Panc1 (cell line): ENCODE measurements at regions not wholly inside any gene's neighbourhood (a gene's known extent, or its start where the extent isn't known, plus 50 kb on each side); places are given as distances from the start of the nearest gene placed in this dataset.

Experiments used
- ATAC-seq: fragments of 200-7000 bp; cut with Tn5 transposase; 2 replicates; pipeline ENCODE4 v1.9.1; 2020; ENCODE audit warnings: mild to moderate bottlenecking, moderate library complexity
- BruUV-seq: library from RNA; stranded (reverse); fragments of 400-500 nt; replicated peaks from 2 replicates; lab custom pipeline; 2021; lab: Mats Ljungman, UMichigan
- CTCF ChIA-PET: fragments of 300-600 bp; sonication (Branson Sonifier 250); formaldehyde crosslinking; loops from one replicate; lab custom pipeline; 2022; ENCODE audit warnings: antibody characterized with exemption; lab: Charles Lee
- POLR2A ChIA-PET: fragments of 300-600 bp; sonication (Branson Sonifier 250); formaldehyde crosslinking; loops from one replicate; lab custom pipeline; 2022; ENCODE audit warnings: antibody characterized with exemption; lab: Charles Lee
- DNase-seq: peaks from one replicate; pipeline ENCODE4 v3.0.0-alpha.2; 2010; ENCODE audit warnings: low read depth, low spot score
- H3K27ac ChIP-seq: 2 replicates; pipeline ENCODE4 v1.5.1; 2011; ENCODE audit warnings: mild to moderate bottlenecking, low read length, inconsistent platforms
- H3K27me3 ChIP-seq: fragments of 200-500 bp; sonication (Bioruptor generic); 2 replicates; pipeline ENCODE4 v1.6.0; 2014; ENCODE audit warnings: low read length, inconsistent platforms; ENCODE audit not compliant: control insufficient read depth, insufficient read depth
- H3K36me3 ChIP-seq: fragments of 200-500 bp; sonication (Bioruptor generic); 2 replicates; pipeline ENCODE4 v1.5.1; 2014; ENCODE audit warnings: inconsistent platforms, mild to moderate bottlenecking, low read length, moderate library complexity; ENCODE audit not compliant: control insufficient read depth, insufficient read depth
- H3K4me1 ChIP-seq: 2 replicates; pipeline ENCODE4 v1.5.1; 2011; ENCODE audit warnings: inconsistent platforms, mild to moderate bottlenecking, low read length, moderate library complexity; ENCODE audit not compliant: control insufficient read depth, insufficient read depth
- H3K4me3 ChIP-seq, 2 experiments: 2 replicates each; pipeline ENCODE4 v1.5.1; 2011 to 2012; ENCODE audit warnings: low read depth in 2 of 2, low read length in 2 of 2, mild to moderate bottlenecking in 2 of 2, inconsistent platforms in 1 of 2, moderate library complexity in 1 of 2
- H3K9me3 ChIP-seq: fragments of 200-500 bp; sonication (Bioruptor generic); 2 replicates; pipeline ENCODE4 v1.5.1; 2014; ENCODE audit warnings: low read depth, mild to moderate bottlenecking, inconsistent platforms, low read length, moderate library complexity; ENCODE audit not compliant: control insufficient read depth, insufficient read depth
- POLR2AphosphoS5 ChIP-seq: IDR thresholded peaks from 2 replicates; pipeline ENCODE4 v1.6.1; 2012; ENCODE audit warnings: mild to moderate bottlenecking, low read depth, low read length, moderate library complexity
- REST ChIP-seq, 2 experiments: IDR thresholded peaks; 2 replicates each; pipeline ENCODE4 v1.6.1; 2011 to 2012; ENCODE audit warnings: low read depth in 2 of 2, control low read depth in 1 of 2, low read length in 1 of 2, mild to moderate bottlenecking in 1 of 2, moderate library complexity in 1 of 2; ENCODE audit not compliant: insufficient read depth in 1 of 2
- SIN3A ChIP-seq: IDR thresholded peaks from 2 replicates; pipeline ENCODE4 v1.6.1; 2012; ENCODE audit warnings: low read depth, mild to moderate bottlenecking, low read length, moderate library complexity, borderline replicate concordance; ENCODE audit not compliant: insufficient read depth
- TCF7L2 ChIP-seq: IDR thresholded peaks from 2 replicates; pipeline ENCODE4 v1.6.1; 2011; ENCODE audit warnings: mild to moderate bottlenecking, low read depth, low read length, inconsistent platforms
- in situ Hi-C: cut with HindIII; loops from 2 replicates; pipeline ENCODE4 v1.10.0; 2016; ENCODE audit warnings: low sequenced_read_pairs, low pct_unique_long_range_greater_than_20kb
- intact Hi-C: fragments of 100-400 bp; cut with micrococcal nuclease; formaldehyde crosslinking; loops from one replicate; pipeline ENCODE4 v1.10.0; 2022; ENCODE audit not compliant: unreplicated experiment
- TF ChIP-seq, protein P1 (sequence below): fragments of 450-650 bp; IDR thresholded peaks from 2 replicates; pipeline ENCODE4 v1.5.1; 2017; ENCODE audit warnings: mild to moderate bottlenecking

DNA sequence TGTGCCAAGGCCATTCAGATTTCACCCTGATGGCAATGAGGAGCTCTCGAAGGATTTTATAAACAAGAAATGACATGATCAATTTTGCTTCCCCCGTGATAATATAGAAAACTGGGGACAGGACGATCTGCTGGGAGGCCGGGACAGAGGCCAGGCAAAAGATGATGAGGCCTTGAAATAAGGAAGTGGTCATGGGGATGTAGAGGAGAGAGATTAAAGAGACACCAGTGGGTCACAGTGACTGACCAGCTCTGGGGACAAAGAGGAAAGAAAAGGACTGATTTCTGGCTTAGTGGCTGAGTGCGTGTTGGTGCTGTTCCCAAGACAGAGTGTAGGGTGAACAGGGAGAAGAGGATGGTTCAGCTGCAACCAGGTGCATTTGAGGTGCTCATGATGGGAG is 68.7 kb upstream of the FLT1 start:
- DNase-seq, result no peak
- Histone ChIP-seq H3K27ac (no peak overlapping the region), H3K27me3 (no peaks in the 10 kb centered on the region), H3K9me3 (no peaks in the 10 kb centered on the region), H3K4me3 (no peak overlapping the region), H3K36me3 (no peaks in the 10 kb centered on the region), H3K4me1 (no peaks in the 10 kb centered on the region)
- no TSS peak for BruUV-seq
- CTCF ChIA-PET, result no interaction called here
- in situ Hi-C loops, result no loop called here
- intact Hi-C loops, result no loop called here
- POLR2A ChIA-PET, result no interaction called here
- TF ChIP-seq SIN3A (no peak), REST (IDR thresholded peaks at IDR 0.05; ENCODE audit: insufficient read depth in 1 of 2, low read depth in 2 of 2, low read length in 1 of 2) (no peak), TCF7L2 (no peak), POLR2AphosphoS5 (no peak)
- TF ChIP-seq, protein P1, sequence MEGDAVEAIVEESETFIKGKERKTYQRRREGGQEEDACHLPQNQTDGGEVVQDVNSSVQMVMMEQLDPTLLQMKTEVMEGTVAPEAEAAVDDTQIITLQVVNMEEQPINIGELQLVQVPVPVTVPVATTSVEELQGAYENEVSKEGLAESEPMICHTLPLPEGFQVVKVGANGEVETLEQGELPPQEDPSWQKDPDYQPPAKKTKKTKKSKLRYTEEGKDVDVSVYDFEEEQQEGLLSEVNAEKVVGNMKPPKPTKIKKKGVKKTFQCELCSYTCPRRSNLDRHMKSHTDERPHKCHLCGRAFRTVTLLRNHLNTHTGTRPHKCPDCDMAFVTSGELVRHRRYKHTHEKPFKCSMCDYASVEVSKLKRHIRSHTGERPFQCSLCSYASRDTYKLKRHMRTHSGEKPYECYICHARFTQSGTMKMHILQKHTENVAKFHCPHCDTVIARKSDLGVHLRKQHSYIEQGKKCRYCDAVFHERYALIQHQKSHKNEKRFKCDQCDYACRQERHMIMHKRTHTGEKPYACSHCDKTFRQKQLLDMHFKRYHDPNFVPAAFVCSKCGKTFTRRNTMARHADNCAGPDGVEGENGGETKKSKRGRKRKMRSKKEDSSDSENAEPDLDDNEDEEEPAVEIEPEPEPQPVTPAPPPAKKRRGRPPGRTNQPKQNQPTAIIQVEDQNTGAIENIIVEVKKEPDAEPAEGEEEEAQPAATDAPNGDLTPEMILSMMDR, result no peak
- no peak for ATAC-seq

DNA sequence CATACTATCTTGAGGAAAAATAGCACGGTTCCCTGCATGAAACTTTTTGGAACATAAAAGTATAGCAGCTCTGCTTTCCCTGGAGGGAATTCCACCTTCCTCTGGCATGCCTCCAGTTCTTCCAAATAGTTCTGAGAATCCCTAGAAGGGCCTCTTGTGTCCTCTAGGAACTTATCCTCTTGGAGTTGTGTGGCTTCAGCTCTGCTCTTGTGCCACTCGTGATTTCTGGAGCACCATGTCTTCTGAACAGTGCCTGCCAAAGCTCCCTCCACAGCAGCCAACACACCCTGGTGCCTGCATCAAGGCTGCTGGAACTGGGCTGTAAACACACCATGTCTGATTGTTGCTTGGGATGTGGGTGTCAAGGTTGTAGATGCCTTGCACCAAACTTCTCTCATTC is 65.7 kb upstream of the FLT1 start:
- in situ Hi-C loops (no loop called here), intact Hi-C loops (no loop called here)
- Histone ChIP-seq H3K36me3 (no peaks in the 10 kb centered on the region), H3K9me3 (no peaks in the 10 kb centered on the region), H3K4me3 (no peak overlapping the region), H3K27ac (no peak overlapping the region), H3K4me1 (no peaks in the 10 kb centered on the region), H3K27me3 (no peaks in the 10 kb centered on the region)
- no peak for TF ChIP-seq SIN3A
- TF ChIP-seq TCF7L2, result no peak
- TF ChIP-seq, protein P1, result no peak
- no peak for TF ChIP-seq REST (IDR thresholded peaks at IDR 0.05; ENCODE audit: insufficient read depth in 1 of 2, low read depth in 2 of 2, low read length in 1 of 2)
- TF ChIP-seq POLR2AphosphoS5, result no peak
- ATAC-seq (no peak), DNase-seq (no peak)
- no TSS peak for BruUV-seq
- POLR2A ChIA-PET, result no interaction called here
- CTCF ChIA-PET, result no interaction called here
